NCI-H226 (cell line): ENCODE measurements at regions not wholly inside any gene's neighbourhood (a gene's known extent, or its start where the extent isn't known, plus 50 kb on each side); places are given as distances from the start of the nearest gene placed in this dataset.

Experiments
- DNase-seq: peaks from one replicate; pipeline ENCODE4 v3.0.0-alpha.2; 2015

DNA sequence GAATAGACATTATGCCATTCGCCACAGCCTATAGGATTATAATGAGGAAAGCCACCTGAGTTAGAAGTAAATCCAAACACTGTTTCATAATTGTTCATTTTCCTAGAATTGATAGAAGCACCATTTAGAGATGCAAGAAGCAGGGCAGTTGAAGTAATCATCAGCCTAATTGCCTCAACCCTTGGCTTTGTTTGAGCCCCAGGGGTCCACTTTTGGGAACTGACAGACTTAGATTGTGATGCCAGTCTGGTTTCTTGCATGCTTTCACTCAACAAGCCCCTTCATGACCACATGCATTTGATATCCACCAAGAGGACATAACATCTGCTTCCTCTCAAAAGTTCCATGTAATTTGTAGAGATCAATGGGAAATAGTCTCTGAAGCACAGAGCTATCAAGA lies 97.2 kb upstream of the COL8A1 start:
- DNase-seq, result no peak

DNA sequence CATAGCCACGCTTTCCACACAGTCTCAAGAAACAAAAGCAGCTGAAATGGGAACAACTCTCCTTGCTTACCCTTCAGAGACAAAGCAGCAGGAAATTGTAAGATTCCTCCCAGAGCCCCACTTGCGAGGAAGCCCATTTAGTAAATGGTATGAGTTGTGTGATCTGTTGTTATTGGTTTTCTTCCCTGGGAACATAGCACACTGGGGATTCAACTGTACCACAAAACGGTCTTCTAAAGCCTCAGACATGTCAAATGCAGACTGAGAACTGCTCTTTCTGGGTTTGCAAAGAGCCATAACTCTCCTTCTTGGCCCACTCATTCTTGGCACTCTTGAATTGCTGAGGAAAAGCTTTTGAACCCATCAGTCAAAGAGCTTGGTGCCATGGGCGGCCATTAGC lies 101.0 kb upstream of the COL8A1 start:
- no peak for DNase-seq

DNA sequence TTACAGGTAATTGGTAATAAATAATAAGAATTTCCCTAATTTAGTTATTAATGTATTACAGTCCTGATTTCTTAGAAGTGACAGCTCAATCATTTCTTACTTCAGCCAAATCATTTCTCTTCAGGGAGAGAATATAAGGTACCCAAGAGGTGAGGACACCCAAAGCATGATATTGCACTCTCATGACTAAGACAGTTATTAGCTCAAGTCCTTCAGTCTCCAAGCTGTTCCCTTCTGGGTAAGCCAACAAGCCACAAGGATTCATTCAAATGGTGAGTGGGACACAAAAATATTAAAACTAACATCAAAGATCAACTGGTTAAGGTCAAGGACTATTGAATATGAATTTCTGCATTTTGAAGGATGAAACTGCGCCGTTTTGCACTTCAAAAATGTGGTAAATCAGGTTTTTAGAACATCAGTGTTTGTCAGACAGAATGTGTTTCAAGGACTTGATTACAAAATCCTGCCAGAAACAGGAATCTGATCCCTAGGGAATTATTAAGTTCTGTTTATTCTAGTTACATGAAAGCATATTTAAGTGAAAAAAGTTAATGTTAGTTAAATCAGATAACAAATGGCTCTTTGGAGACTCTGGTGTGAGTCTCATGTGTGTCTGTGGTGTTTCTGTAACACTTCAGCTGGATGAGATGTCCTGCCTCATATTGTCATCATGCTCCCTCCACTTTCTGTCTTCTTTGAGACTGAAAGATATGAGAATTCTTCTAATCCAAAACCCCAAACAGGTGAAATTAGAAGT lies 101.7 kb upstream of the COL8A1 start:
- DNase-seq, result no peak

DNA sequence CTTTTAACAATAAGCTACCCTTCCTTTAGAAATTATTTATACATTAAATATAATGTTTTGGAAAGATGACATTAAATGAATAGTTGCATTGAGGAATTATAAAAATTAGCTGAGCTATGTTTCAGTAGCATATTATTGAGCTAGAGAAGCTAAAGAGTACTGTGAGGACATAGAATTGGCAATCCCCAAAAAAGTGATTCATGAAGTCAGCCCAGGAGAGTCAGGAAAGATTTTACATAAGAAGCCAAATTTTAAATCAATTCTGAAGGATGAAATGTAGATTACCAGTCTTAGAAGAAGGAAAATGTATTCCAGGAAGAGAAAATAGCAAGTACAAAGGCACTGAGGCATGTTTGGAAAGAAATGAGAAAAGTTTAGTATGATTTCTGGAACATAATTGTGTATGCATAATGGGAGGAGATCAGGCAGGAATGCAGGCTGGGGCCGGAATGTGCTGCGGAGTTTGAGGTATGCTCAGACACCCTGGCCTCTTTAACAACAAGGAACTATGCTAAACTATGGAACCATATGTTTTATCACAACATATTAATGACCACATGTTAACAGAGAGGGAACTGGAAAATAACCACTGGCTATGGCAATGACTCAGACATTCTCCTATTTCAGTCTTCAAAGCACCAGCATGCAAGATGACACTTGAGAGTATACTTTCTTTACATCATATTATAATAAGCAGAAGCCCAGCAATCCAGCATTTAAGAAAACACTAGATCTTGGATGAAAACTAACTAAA lies 103.3 kb upstream of the COL8A1 start:
- DNase-seq, result peak; percentile 51

DNA sequence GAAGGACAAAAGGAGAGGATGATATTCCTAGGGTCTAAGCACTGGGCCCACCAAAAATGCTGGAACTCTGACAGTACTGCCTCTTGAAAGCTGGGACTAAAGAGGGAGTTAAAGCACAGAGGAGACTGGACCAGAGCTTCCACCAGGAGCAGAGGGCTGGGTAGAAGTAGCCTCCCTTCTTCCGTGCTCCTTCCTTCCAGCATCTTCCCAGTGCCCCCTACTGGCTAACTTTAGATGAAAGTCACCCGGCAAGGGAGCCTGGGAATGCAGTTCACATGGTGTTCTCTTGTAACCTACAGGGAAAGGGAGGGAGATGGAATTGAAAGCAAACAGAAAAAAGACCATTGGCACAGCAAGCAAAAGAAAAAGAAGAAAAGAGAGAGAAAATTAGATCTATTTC lies 106.1 kb upstream of the COL8A1 start:
- peak; percentile 81 for DNase-seq

DNA sequence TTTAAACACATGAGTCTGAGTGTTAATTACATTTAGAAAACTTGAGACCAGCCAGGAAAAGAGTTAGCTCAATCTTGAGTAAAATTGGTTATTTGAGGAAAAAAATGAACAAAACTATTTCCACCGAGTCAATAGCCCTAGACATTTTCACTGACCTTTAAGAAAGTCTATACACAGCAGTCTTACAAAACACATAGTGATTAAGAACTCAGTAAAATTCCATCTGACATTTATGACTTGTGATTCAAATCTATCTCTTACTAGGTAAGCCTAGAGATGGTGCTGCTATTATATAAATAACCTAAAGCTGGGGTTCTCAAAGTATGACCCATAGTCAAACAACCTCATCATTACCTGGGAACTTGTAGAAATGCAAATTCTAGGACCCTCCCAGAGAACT lies 109.1 kb upstream of the COL8A1 start:
- DNase-seq, result no peak

DNA sequence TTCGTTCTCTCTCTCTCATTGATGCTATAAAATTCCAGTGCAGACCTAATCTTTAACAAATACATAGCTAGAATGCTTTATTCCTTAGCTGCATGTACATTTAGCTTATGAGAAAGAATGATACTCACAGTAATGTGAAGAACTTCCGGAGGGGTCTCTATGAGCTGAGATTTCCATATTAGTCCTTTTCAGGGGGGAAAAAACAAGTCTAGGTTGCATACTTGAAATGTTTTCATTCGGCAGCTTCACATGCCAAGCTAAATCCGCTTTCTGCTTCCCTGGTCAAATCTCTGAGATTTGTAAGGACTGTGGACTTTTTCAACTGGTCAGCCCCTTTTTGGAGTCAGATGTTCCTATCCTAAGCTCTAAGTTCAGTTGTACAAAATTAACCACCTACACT lies 111.5 kb upstream of the COL8A1 start:
- no peak for DNase-seq

DNA sequence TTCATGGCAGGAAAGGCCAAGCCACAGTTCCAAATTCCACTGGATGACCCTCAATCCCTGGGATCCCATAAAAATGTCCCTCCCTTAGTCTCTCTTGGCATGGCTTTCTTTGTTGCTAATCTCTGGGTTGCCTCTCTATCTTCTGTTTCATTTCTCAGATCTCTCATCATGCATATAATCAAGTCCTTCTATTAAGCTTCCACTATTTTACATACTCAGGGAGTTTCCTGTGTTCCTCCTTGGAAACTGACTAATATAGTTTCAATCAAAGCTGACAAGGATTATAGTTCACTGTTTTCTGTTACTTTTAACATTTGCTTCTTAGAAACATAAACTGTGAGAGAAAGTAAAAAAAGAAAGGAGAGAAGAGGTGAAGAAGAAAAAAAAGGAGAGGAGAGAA lies 113.8 kb upstream of the COL8A1 start:
- DNase-seq, result no peak

DNA sequence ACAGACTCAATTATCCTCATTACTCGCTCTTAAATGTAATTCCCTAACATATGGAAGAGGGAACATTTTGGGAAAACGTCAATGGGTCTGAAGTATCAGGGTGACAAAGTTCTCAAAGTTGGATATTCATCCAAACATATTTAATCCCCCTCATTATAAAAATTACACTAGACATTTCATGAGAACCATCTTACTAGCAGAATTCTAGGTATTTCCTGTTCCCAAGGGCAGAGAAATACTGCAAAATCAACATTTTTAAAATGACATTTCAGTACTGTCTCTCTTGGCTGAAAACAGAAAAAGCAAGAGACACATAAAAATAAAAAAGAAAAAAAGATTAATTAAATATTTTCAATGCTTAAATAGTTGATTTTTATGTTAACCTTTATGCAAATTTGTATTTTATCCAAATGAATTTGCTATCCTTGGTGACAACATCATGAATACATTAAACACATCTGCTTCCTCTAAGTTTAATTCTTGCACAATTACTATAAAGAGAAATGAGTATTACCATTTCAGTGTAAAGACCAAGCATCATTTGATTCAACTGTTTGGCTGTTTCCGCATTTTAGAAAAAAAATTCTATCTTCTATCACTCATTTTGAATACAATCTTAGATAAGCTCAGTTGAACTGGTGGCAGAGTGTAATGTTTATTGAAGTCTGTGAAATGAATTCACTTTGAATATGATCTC lies 114.8 kb upstream of the COL8A1 start:
- DNase-seq, result no peak

DNA sequence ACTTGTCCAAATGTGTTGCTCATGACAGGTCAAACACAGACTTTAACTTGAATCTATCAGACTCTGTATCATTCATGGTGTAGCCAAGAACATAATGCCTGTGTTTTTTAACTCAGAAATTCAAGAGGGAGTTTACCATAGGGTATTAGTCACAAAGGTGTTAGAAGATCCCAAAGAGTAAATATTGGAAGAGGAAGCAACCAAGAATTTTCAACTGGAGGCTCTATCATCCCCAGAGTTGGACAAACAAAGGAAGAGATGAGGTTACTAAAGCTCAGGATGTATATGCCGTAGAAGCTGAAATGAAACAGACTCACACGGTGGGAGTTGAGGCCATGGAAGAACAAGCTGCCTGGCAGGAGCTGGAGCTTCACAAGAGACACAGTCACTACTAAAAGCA lies 116.2 kb upstream of the COL8A1 start:
- no peak for DNase-seq

DNA sequence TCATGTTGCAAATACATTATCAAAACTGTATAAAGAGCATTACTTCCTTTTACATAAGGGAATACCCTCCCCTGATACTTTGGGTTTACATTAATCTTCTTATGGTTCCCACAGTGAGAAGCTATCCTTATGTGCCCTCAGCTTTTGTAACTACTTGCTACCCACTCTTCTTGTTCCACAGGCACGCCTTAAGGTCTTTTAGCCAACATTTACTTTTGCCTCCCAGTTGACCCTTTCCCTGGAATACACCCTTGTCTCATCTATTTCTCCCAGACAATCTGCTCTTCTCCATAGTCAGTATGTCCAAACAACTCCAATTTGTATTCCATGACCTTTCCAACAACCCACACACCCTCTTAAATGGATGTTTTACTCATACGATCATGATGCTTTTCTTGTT lies 116.8 kb upstream of the COL8A1 start:
- no peak for DNase-seq

DNA sequence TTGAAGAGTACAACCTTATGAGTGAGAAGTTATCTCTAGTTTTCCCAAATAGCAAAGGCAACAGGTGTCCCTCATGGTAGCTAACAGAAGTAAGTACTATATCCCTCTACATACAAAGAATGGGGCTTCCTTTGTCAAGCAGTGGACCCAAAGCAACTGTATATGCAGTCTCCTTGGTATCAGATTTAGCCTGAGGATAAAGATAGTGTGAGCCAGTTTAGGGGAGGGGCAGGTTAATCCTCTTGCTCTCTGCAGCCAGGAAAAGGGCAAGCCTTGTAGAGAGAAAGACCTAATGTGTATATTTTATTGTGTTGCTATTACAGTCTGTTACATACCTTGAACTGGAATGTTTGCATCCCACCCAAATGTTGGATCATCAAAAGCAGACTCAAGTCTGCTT lies 117.9 kb upstream of the COL8A1 start:
- DNase-seq, result peak; percentile 35

DNA sequence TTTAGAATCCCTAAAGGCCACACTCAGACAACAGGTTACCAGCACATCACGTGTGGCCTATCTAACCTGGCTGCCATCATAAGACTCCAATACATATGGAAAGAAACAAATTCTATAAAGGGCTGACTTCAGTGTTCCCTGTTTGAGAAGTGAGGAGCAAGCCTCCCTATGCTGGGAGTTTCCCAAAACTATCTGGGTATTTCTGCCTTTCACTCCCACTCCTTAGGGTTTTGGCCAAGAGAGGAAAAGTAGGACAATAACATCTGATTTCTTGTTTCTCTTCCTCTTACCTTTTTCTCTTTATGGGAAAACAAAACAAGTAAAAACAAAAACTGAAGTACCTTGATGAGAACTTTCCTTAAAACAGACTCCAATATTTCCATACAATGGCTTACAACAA lies 121.5 kb upstream of the COL8A1 start:
- no peak for DNase-seq

DNA sequence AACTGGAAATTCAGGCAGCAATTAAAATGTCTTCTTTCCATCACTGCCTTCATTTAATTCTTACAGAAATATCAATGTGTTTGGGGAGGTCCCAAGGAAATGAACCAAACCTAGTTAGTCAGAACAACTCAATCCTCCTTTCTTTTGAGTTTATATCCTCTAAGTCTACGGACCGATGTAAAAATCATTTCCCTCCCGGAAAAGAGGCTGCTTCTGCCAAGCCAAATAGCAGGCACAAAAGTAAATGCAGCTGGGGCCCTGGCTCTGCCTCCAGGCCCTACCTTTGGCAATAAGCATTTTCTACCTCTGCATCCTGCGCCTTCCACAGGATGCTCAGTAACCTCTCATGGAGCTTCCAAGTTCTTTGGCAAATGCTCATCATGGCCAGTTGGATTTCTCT lies 122.5 kb upstream of the COL8A1 start:
- no peak for DNase-seq

DNA sequence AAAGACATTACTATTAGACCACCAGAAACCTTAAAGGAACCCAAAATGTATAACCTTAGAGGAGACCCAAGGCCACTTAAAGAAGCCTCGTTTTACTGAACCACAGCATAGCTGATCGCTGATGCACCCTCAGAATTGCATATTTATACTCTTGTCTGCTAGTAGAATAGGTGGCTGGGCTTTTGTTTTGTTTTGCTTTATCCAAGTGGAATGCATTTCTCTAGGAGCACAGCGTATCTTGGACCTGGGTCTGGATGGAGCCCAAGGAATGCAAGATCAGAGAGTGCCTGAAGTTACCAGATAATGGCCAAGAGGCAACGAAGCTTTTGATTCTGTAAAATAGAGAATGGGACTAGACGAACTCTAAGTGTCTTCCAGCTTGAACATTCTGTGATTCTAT lies 129.2 kb upstream of the COL8A1 start:
- DNase-seq, result peak; percentile 95

DNA sequence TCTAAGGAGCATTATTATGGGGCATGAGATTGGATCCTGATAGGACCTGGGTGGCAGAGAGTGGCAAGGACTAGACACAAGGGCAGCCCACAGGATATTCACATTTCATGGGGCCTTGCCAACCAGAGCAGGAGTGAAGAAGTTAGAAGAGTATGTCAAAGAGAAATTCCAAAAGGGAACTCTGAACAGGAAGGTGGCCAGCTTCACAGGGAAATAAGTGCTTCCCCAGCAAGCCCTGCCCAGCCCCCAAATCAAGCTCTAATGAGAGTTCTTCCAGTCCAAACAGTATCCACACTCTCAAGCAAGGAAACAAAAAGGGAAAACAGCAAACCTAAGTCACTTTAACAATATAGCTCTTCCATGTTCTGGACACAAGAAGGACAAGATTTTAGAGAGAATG lies 130.2 kb upstream of the COL8A1 start:
- no peak for DNase-seq

DNA sequence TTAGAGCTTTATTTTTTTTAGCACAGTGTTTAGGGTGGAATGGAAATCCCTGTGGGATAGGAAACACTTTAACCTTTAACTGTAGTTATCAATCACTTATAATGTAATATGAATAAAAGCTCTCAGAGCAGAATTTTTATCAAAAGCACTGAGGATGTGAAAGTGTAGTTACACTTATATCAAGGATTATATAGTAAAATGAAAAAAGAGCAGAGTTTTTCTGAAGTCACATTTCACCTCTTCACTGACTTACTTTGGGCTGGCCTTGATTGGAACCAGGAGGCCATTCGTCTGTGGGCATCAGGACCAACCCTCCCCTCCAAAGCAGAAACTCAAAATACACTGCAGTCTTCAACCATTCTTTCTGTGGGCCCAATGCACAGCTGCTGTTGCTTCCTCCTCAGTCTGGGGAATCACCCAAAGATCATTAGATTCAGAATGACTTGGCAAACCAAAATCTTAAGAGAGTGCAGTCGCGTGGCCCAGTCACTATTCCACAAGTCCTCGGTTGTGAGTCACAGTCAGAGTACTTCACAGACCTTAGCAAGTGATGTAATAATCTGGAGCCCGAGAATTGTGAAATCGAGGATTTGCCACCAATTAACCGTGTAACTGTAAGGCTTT lies 132.6 kb upstream of the COL8A1 start:
- peak; percentile 77 for DNase-seq

DNA sequence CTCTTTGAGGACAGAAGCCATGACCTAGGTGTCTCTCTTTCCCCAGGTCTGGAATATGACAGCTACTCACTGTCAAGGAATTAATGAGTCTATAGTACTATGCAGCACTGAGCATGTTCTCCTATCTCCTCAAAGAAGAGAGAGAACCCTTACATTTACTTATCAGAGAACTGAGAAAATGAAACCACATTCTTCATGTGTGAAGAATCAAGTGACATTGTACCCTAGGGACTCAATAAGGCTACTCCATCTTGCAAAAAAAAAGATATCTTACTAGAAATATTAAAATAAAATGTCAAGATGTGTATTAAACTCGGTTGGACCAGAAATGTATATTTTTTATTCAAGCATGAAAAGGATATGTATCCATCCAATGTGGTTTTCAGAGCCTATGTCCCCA lies 133.2 kb upstream of the COL8A1 start:
- no peak for DNase-seq

DNA sequence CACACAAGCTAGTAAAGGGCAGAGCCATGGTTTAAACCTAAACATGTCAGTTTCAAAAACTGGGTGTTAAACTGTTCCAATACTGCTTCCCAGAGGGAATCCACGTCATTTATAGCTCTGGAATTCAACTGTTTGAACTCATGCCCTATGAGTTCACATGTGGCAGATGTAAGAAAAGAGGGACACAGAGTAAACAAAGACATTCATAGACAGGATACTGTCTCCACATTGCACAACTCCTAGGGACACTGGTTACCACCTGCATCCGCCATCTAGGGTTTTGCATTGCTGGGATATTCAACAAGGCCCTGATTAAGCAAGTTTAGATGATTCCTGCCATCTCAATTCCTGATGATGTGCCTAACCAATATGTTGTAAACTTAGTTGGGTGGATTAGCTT lies 134.1 kb upstream of the COL8A1 start:
- no peak for DNase-seq

DNA sequence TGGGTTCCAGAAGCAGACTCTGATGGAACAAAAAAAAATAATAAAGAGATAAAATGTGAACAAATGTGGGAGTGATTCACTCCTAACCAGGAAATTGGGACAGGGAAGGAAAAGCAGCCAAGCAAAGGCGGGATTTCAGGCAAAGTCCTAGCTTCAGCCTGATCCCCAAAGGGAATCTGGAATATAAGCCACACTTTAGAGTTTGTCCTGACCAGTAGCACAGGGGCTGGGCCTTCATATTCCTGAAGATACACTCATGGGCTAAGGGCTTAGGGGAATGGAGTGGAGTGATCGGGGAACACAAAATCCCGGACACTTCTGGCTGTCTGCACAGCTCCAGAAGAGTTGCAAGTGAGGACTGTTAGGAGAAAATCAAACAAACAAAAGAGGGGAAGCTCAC lies 135.0 kb upstream of the COL8A1 start:
- no peak for DNase-seq

DNA sequence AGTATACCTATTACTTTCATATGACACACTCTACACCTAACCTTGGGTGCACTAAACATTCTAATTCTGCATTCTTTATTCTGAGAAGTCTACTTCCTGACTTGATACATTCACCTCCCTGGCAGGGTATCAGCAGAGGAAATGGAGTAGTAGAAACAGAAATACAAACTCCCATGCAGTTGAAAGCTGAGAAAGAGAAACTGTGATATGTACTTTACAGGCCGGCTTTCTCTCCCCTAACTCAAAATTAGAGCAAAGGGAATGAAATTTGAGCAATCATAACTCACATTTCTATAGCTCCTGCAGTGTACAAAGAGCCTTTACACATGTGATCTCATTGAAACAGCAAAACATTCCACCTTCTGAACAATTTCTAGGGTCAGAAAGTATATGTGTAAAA lies 135.5 kb upstream of the COL8A1 start:
- peak; percentile 47 for DNase-seq

DNA sequence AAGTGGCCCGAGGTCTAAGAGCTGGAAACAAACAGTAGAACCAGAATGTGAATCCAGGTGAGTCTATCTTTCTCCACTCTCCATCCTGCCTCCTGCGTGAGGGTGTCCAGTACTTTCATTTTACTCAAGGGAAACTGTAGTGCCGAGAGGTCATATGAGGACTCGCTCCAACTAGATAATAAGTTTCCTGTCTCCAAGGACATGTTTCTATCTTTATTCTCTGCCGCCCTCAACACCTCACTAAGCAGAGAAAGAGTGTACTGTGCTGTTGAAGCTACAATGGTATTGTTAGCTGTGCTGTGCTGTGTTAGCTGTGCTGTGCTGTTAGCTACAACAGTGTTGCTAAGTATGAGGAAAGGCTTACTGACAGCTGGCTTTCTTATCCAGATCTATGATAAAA lies 137.9 kb upstream of the COL8A1 start:
- no peak for DNase-seq
